ENCODE measurements at regions not wholly inside any gene's neighbourhood (a gene's known extent, or its start where the extent isn't known, plus 50 kb on each side); places are given as distances from the start of the nearest gene placed in this dataset.
A peak's percentile ranks its signal among the peaks of the same experiment; 100 is the strongest.
"Not testable (repeated sequence)": the region's sequence is repeated elsewhere in the genome, so short reads cannot be mapped to it uniquely, and the experiment has no call there.

DNA sequence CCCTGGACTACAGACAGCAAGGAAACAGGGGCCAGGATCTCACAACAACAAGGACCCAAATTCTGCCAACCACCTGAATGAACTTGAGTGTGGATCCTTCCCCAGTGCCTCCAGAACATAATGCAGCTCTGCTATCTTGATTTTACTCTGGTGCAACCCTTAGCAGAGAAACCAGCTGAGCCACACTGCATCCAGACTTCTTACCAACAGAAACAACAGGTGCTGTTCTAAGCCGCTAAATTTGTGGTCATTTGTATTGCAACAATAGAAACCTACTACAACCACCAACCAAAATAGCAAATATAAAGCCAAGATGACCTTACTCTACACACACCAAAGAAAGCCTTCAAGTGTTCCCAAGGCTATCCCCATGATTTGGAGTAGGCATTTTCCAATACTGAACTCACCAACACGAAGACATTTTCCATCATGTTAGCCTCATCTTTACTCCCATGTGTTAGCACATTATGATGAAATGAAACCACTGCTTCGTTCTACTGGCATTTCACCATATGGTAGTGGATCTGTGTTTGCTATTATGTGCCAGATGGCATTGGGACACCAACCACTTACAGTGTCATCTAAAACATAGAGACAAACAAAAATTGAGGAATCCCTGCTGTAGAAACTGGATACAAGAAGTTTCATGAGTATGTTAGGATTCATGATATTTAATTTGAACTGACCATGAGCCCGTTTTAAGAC, 249.8 kb upstream of the ID4 start:
- in situ Hi-C loops (cut with HindIII; ENCODE audit: low pct_unique_long_range_greater_than_20kb, low sequenced_read_pairs) = no loop called here
- peak in 1 of 2 experiments; percentile 20 for DNase-seq (ENCODE audit: low read depth in 1 of 2, low spot score in 1 of 2)

DNA sequence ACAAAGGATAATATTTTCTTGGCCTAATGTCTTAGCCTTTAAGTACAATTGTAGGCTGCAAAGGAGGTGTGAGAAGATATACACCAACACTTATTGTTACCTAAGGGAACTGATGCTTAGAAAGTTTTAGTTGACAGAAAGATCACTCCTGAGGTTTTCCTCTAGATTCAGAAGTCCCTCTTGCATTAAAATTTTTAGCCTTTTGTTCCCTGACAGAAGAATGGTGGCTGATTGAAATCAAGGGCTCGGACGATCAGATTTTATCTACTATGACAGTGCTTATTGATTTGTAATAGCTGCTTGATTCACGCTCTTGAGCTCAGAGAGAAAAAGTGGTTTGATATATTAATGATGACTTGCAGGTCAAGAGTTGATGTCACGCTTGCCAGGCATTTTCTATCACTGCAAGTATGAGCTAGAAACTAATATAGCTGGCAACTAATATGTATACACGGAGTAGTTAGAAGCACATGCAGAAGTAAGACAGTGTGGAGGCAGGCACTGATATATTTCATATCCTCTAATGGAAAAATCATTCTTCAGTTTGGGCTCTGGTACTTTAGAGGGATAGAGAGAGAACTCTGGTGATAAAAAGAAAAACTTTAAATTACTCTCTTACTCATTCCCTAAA, 246.6 kb upstream of the ID4 start:
- no peak for TF ChIP-seq JUND (IDR thresholded peaks at IDR 0.05; ENCODE audit: low read depth)
- in situ Hi-C loops (cut with HindIII; ENCODE audit: low pct_unique_long_range_greater_than_20kb, low sequenced_read_pairs) = no loop called here
- no peak for DNase-seq (ENCODE audit: low read depth in 1 of 2, low spot score in 1 of 2)

More for the DNA sequence above, 249.8 kb upstream of the ID4 start:
- TF ChIP-seq JUND (IDR thresholded peaks at IDR 0.05; ENCODE audit: low read depth) = no peak

DNA sequence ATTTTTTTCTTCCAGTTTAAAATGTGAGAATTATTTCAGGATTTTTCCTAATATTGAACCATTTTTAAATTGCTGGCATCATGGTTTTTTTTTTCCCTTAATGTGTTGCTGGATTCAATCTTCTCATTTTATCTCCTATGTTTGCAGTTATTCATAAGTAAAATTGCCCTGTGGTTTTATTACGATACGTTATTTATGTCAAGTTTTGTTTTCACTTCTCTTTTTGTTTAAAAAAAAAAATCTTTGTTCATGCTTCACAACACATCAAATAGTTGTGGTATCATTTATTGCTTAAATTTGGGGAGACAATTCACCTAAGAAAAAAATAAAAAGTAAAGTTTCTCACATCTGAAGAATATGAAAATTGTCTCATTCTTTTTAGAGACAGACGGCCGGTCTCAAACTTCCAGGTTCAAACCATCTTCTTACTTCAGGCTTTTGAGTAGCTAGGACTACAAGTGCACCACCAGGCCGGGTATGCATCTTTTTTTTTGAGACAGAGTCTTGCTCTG, 239.3 kb upstream of the ID4 start:
- no peak for TF ChIP-seq JUND (IDR thresholded peaks at IDR 0.05; ENCODE audit: low read depth)
- no peak for DNase-seq (ENCODE audit: low read depth in 1 of 2, low spot score in 1 of 2)

DNA sequence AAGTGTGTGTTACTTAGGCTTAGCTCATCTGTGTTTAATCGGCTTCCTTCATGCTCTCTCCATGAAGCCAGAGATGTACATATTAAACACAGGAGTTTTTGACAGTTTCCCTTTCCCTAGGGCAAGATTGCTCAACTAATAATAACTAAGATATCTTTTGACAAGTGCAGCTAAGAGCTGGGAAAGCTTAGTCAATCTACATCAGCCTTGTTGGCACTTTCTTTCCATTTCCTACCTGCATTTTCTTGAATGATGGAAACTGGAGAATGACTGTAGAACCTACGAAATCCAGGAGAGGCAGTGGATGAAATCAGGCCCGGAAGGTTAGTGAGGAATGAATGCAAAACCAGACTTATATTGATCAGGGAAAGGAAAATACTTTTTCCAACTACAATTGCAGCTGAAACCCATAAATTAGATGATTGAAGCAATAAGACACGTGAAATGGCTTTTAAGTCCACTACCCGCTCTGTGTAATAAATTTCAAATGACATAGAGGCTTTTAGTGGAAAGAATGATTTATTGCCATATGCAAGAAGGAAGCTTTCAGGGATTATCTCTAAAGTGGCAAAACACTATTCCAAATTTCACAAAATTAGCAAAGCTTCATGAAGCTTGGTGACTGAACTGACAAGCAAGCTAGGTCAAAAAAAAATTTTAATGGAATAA, 237.2 kb upstream of the ID4 start:
- TF ChIP-seq JUND (IDR thresholded peaks at IDR 0.05; ENCODE audit: low read depth) = no peak
- in situ Hi-C loops (cut with HindIII; ENCODE audit: low pct_unique_long_range_greater_than_20kb, low sequenced_read_pairs) = no loop called here
- no peak for DNase-seq (ENCODE audit: low read depth in 1 of 2, low spot score in 1 of 2)

More for the DNA sequence above, 239.3 kb upstream of the ID4 start:
- in situ Hi-C loops (cut with HindIII; ENCODE audit: low pct_unique_long_range_greater_than_20kb, low sequenced_read_pairs) = no loop called here

DNA sequence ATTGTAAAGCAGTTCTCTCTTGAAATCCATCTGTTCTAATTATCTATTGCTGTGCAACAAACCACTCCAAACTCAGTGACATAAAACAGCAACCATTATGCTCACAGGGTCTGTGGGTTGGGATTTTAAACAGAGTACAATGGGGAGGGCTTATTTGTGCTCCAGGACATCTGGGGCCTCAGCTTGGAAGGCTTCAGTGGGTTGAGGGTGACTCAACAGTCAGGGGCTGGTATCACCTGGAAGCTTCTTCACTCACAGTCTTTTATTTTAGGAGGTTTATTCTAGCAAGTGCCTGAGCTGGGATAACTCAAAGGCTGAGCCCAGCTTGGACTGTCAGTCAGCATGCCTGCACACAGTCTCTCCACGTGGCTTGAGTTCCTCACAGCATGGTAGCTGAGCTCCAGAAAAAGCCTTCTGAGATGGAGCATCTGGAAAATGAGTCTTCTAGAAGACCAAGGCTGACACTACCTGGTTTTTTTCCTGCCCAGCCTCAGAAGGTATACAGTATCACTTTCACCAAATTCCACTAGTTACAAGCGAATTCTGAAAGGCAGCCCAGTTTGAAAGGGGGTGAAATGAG, 234.6 kb upstream of the ID4 start:
- no peak for DNase-seq (ENCODE audit: low read depth in 1 of 2, low spot score in 1 of 2)
- TF ChIP-seq JUND (IDR thresholded peaks at IDR 0.05; ENCODE audit: low read depth) = no peak
- in situ Hi-C loops (cut with HindIII; ENCODE audit: low pct_unique_long_range_greater_than_20kb, low sequenced_read_pairs) = no loop called here

DNA sequence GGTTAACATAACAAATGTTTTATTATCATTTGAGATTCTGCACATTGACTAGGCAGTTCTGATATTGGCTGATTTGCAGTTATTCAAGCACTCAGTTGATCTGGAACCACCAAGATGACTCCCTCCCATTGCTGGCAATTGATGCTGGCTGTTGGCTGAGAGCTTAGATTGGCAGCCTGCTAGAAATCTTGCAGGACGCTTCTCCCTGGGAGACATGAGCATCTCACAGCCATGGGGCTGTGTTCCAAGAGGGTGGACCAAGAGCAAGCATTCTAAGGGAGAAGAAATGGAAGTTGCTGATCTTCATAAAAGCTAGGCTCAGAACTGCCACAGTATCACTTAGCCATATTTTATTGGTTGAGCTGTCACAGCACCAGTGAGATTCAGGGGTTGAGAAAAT, 233.4 kb upstream of the ID4 start:
- DNase-seq (ENCODE audit: low read depth in 1 of 2, low spot score in 1 of 2) = no peak
- in situ Hi-C loops (cut with HindIII; ENCODE audit: low pct_unique_long_range_greater_than_20kb, low sequenced_read_pairs) = no loop called here
- no peak for TF ChIP-seq JUND (IDR thresholded peaks at IDR 0.05; ENCODE audit: low read depth)

DNA sequence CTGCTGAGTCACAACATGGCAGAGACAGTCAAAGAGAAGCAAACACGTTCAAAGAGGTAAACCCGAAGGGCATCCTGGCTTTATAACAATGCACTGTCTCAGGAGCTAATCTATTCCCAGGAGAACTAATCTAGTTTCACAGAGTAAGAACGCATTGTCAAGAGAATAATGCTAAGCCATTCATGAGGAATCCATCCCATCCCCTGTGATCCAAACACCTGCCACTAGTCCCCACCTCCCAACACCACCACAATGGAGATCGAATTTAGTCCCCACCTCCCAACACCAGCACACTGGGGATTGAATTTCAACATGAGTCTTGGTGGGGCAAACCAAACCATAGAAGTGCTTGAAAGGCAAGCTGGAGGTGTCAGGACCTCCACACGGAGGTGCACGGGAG, 231.5 kb upstream of the ID4 start:
- in situ Hi-C loops (cut with HindIII; ENCODE audit: low pct_unique_long_range_greater_than_20kb, low sequenced_read_pairs) = no loop called here

DNA sequence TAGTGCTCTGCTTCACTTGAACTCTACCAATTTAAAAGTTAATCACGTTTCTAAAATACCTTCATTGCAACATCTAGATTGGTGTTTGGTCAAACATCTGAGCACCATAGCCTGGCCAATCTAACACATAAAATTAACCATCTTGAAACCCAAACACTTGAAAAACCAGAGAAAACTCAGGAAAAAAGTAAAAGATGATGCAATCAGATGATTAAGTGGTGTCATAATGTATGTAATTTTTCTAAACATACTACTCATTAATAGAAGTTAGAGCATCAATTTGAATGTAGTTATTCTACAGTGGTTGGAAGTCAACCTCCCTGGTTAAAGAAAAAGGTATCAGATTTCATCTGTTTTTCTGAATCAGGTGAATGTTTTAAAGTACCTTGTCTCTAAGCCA, 228.6 kb upstream of the ID4 start:
- no peak for TF ChIP-seq JUND (IDR thresholded peaks at IDR 0.05; ENCODE audit: low read depth)
- in situ Hi-C loops (cut with HindIII; ENCODE audit: low pct_unique_long_range_greater_than_20kb, low sequenced_read_pairs) = no loop called here
- no peak for DNase-seq (ENCODE audit: low read depth in 1 of 2, low spot score in 1 of 2)

More for the DNA sequence above, 231.5 kb upstream of the ID4 start:
- DNase-seq (ENCODE audit: low read depth in 1 of 2, low spot score in 1 of 2) = no peak
- no peak for TF ChIP-seq JUND (IDR thresholded peaks at IDR 0.05; ENCODE audit: low read depth)

DNA sequence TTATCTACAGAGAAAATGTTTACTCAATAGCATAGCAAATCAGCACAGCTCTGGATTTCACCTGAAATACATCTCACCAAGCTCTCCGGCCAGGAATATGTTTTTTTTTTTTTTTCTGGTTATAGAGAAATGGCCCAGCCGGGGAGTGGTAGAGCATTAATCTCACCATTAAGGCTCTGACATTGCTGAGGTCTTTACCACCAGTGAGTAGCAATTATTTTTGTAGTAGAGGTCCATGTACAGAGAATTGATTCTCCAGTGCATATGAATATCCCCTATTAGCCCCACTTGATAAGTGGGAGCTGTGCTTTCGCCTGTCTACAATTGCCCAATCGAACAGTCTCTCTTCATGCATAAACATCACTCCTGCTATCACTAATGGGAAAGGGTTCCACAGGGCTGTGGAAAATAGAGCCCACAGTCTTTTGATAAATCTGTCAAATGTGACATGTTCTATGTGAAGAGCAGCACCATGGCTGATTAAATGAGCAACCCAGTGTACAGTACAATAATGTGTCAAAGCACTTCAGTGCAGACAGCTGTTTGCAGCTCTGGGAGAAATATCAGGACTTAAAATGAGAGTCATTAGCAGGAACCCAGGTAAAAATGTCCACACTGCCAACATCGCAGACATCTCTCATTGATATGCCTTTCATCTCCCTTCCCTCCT, 227.1 kb upstream of the ID4 start:
- in situ Hi-C loops (cut with HindIII; ENCODE audit: low pct_unique_long_range_greater_than_20kb, low sequenced_read_pairs) = no loop called here
- no peak for TF ChIP-seq JUND (IDR thresholded peaks at IDR 0.05; ENCODE audit: low read depth)
- no peak for DNase-seq (ENCODE audit: low read depth in 1 of 2, low spot score in 1 of 2)

DNA sequence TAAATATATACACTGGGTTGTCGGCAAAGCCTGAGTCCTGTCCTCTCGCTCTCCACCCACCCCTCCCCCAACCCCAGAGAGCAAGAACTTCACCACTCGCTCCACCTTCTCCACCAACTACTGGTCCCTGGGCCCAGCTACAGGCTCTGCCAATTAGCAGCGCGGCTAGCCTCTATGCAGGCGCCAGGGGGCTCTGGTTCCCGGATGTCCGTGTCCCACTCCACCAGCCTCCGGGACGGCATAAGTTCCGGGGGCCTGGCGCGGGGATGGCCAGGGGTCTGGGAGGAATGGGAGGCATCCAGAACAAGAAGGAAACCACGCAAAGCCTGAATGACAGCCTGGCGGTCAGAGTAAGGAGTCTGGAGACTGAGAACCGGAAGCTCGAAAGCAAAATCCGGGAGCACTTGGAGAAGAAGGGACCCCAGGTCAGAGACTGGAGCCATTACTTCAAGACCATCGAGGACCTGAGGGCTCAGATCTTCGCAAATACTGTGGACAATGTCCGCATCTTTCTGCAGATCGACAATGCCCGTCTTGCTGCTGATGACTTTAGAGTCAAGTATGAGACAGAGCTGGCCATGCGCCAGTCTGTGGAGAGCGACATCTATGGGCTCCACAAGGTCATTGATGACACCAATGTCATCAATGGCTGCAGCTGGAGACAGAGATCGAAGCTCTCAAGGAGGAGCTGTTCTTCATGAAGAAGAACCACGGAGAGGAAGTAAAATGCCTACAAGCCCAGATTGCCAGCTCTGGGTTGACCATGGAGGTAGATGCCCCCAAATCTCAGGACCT, 224.3 kb upstream of the ID4 start:
- DNase-seq (ENCODE audit: low read depth in 1 of 2, low spot score in 1 of 2); in situ Hi-C loops (cut with HindIII; ENCODE audit: low pct_unique_long_range_greater_than_20kb, low sequenced_read_pairs): not testable (repeated sequence)

DNA sequence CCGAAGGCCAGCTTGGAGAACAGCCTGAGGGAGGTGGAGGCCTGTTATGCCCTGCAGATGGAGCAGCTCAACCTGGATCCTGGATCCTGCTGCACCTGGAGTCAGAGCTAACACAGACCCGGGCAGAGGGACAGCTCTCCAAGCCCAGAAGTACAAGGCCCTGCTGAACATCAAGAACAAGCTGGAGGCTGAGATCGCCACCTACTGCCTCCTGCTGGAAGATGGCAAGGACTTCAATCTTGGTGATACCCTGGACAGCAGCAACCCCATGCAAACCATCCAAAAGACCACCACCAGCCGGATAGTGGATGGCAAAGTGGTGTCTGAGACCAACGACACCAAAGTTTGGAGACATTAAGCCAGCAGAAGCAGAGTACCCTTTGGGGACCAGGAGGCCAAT, 223.5 kb upstream of the ID4 start:
- no peak for TF ChIP-seq JUND (IDR thresholded peaks at IDR 0.05; ENCODE audit: low read depth)
- no peak for DNase-seq (ENCODE audit: low read depth in 1 of 2, low spot score in 1 of 2)
- in situ Hi-C loops (cut with HindIII; ENCODE audit: low pct_unique_long_range_greater_than_20kb, low sequenced_read_pairs) = no loop called here

DNA sequence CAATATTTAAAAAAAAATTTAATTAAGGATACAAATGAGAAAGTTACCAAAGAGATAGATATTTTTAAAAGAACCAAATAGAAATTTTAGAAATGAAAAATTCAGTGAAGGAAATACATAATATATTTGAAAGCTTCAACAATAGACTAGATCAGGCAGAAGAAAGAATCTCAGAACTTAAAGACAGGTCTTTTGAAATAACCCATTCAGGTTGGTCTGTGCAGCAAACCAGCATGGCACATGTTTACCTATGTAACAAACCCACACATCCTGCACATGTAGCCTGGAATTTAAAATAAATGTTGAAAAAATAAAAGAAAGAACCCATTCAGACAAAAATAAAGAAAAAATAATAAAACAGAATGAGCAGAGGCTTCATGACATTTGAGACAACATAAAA, 221.1 kb upstream of the ID4 start:
- TF ChIP-seq JUND (IDR thresholded peaks at IDR 0.05; ENCODE audit: low read depth) = no peak
- DNase-seq (ENCODE audit: low read depth in 1 of 2, low spot score in 1 of 2) = no peak
- in situ Hi-C loops (cut with HindIII; ENCODE audit: low pct_unique_long_range_greater_than_20kb, low sequenced_read_pairs) = no loop called here

Data from T47D (cell line).